ENCODE measurements at regions not wholly inside any gene's neighbourhood (a gene's known extent, or its start where the extent isn't known, plus 50 kb on each side); places are given as distances from the start of the nearest gene placed in this dataset.

DNA sequence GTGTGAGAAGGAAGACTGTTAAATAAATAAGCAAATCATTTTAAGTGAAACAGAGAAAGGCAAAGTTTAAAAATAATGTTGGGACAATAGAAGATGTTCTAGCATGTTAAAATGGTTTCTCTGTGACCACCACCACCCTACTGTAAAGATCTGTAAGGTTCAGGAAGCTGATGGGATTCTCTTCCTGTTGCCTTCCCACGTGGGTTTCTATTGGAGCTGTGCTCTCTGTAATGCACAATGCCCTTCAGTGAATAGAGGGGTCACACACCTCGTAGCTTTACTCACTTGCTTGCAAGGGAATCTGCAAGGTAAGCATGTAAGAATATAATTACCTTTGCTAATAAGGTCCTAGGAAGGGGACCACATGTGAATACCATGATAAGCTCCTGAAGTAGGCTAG is 170.5 kb downstream of the CASP12 start:
- Histone ChIP-seq H3K9me3 (replicated peaks; ENCODE audit: control insufficient read depth, insufficient read depth, low read depth, low read length) (no peaks in the 10 kb centered on the region), H3K27me3 (ENCODE audit: control insufficient read depth in 2 of 2, insufficient read depth in 2 of 2, low read length in 2 of 2) (no peaks in the 10 kb centered on the region), H3K36me3 (ENCODE audit: control insufficient read depth, insufficient read depth, low read length) (no peaks in the 10 kb centered on the region), H3K4me2 (ENCODE audit: insufficient read depth, low read length) (no peak overlapping the region), H3K9ac (ENCODE audit: insufficient read depth in 1 of 2, low read depth in 2 of 2, low read length in 2 of 2) (no peak overlapping the region), H3K79me2 (ENCODE audit: control insufficient read depth, insufficient read depth, low read length) (no peaks in the 10 kb centered on the region), H3K4me3 (no peak overlapping the region), H3K9me1 (ENCODE audit: control insufficient read depth, insufficient read depth, low read length) (no peaks in the 10 kb centered on the region), H3K4me1 (replicated peaks in 1 of 2; ENCODE audit: control insufficient read depth in 2 of 2, insufficient read depth in 2 of 2, low read length in 2 of 2) (no peaks in the 10 kb centered on the region), H2AFZ (ENCODE audit: low read depth, low read length) (no peak overlapping the region), H3K27ac (ENCODE audit: extremely low read depth, low read depth, low read length) (no peak overlapping the region), H4K20me1 (replicated peaks; ENCODE audit: control insufficient read depth, insufficient read depth, low read length) (no peaks in the 10 kb centered on the region)
- ATAC-seq (no peak), FAIRE-seq (no peak), DNase-seq (ENCODE audit: extremely low read depth in 1 of 4, low spot score in 3 of 4) (no peak)
- 0% methylated on average over 2 of the region's 2 CpGs for WGBS (ENCODE audit: insufficient coverage, low coverage, missing lambda C conversion rate)
- TF ChIP-seq CHCHD3 (CRISPR knock-in tag; IDR thresholded peaks at IDR 0.05) = no peak
- no peak for TF ChIP-seq ZKSCAN8 (CRISPR knock-in tag; IDR thresholded peaks at IDR 0.05)
- intact Hi-C loops (cut with micrococcal nuclease) (no loop called here), in situ Hi-C loops (cut with MboI) (no loop called here)
- ChIA-PET POLR2A (no interaction called here), CTCF (ENCODE audit: low intra/inter-chr PET ratio) (no interaction called here)
- BruUV-seq (replicated peaks) = no TSS peak

- ChIA-PET POLR2A (no interaction called here), CTCF (ENCODE audit: low intra/inter-chr PET ratio) (no interaction called here)
- Histone ChIP-seq H3K9me1 (ENCODE audit: control insufficient read depth, insufficient read depth, low read length) (no peaks in the 10 kb centered on the region), H3K4me1 (replicated peaks in 1 of 2; ENCODE audit: control insufficient read depth in 2 of 2, insufficient read depth in 2 of 2, low read length in 2 of 2) (no peaks in the 10 kb centered on the region), H3K9me3 (replicated peaks; ENCODE audit: control insufficient read depth, insufficient read depth, low read depth, low read length) (no peaks in the 10 kb centered on the region), H3K36me3 (ENCODE audit: control insufficient read depth, insufficient read depth, low read length) (no peaks in the 10 kb centered on the region), H3K4me3 (no peak overlapping the region), H4K20me1 (replicated peaks; ENCODE audit: control insufficient read depth, insufficient read depth, low read length) (no peaks in the 10 kb centered on the region), H3K27ac (ENCODE audit: extremely low read depth, low read depth, low read length) (no peak overlapping the region), H3K27me3 (ENCODE audit: control insufficient read depth in 2 of 2, insufficient read depth in 2 of 2, low read length in 2 of 2) (no peaks in the 10 kb centered on the region), H3K79me2 (ENCODE audit: control insufficient read depth, insufficient read depth, low read length) (no peaks in the 10 kb centered on the region), H2AFZ (ENCODE audit: low read depth, low read length) (no peak overlapping the region), H3K4me2 (ENCODE audit: insufficient read depth, low read length) (no peak overlapping the region), H3K9ac (ENCODE audit: insufficient read depth in 1 of 2, low read depth in 2 of 2, low read length in 2 of 2) (no peak overlapping the region)
- DNase-seq (ENCODE audit: extremely low read depth in 1 of 4, low spot score in 3 of 4) (no peak), ATAC-seq (no peak), FAIRE-seq (no peak)
- BruUV-seq (replicated peaks) = no TSS peak
- 7% methylated on average over 1 of the region's 1 CpG for WGBS (ENCODE audit: insufficient coverage, low coverage, missing lambda C conversion rate)
- in situ Hi-C loops (cut with MboI) = no loop called here
- intact Hi-C loops (cut with micrococcal nuclease) = no loop called here
- no peak for TF ChIP-seq ZNF146 (CRISPR knock-in tag; IDR thresholded peaks at IDR 0.05; ENCODE audit: unreplicated experiment)
- no peak for TF ChIP-seq ZNF280A (IDR thresholded peaks at IDR 0.05; ENCODE audit: low read depth, partially characterized antibody)
- TF ChIP-seq CEBPZ (IDR thresholded peaks at IDR 0.05; ENCODE audit: borderline replicate concordance, low read depth, low read length) = no peak
- TF ChIP-seq TOE1 (IDR thresholded peaks at IDR 0.05; ENCODE audit: borderline replicate concordance) = no peak
- no peak for TF ChIP-seq TOE1 (CRISPR knock-in tag; IDR thresholded peaks at IDR 0.05; ENCODE audit: borderline replicate concordance, low read depth)
- TF ChIP-seq, protein P1, sequence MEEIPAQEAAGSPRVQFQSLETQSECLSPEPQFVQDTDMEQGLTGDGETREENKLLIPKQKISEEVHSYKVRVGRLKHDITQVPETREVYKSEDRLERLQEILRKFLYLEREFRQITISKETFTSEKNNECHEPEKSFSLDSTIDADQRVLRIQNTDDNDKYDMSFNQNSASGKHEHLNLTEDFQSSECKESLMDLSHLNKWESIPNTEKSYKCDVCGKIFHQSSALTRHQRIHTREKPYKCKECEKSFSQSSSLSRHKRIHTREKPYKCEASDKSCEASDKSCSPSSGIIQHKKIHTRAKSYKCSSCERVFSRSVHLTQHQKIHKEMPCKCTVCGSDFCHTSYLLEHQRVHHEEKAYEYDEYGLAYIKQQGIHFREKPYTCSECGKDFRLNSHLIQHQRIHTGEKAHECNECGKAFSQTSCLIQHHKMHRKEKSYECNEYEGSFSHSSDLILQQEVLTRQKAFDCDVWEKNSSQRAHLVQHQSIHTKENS (CRISPR knock-in tag; IDR thresholded peaks at IDR 0.05) = no peak
- TF ChIP-seq ERF (CRISPR knock-in tag; IDR thresholded peaks at IDR 0.05) = no peak
- TF ChIP-seq RB1 (IDR thresholded peaks at IDR 0.05; ENCODE audit: low read depth) = no peak
- TF ChIP-seq SRF (CRISPR knock-in tag; IDR thresholded peaks at IDR 0.05) = no peak
Measured at GRCh38 chr11:104727095-104727494, 171.2 kb downstream of the CASP12 start.

All from K562 (cell line).